CD4-positive, alpha-beta T cell treated with Interleukin-4 for 4 hours (primary cell): ENCODE measurements at regions not wholly inside any gene's neighbourhood (a gene's known extent, or its start where the extent isn't known, plus 50 kb on each side); places are given as distances from the start of the nearest gene placed in this dataset.

ENCODE experiments used
- DNase-seq: peaks from one replicate; pipeline ENCODE4 v3.0.0-alpha.2; 2020

- no peak for DNase-seq
Measured at GRCh38 chr4:138078751-138079520, 163.2 kb downstream of the SLC7A11 start.

DNA sequence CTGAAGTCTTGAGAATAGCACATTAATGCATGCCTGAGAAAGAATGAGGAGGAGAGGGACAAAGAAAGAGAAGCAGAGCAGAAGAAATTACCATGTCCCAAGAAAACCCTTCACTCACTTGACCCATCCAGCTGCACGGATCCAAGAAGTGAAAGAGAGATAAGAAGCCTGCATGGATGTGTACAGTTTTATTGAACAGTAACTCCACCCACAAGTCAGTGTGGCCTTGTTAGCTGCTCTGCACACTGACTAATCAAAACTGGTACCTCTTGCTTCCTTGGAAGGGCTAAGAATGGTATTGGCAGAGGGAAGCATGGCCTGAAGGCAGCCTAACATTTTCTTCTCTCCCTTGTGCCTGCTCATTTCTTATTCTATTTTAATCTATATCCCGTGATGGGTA is 163.9 kb downstream of the SLC7A11 start:
- no peak for DNase-seq

DNA sequence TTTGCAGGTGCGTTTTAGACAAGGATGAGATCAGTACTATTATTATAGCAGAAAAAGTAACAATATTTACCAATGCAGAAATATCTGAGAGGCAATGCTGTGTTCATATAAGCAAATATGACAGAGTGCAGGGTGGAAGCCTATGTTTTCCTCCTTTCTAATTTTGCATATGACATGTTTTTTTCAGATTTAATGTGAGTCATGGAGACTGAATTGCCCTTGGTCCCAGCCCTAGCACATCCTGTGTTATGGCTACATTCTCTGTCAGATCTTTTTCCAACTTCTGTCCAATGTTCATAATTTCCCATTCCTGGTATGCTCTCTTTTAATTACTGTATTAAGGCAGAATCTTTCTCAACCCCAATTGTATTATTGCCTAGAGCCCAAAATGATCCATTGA is 165.6 kb downstream of the SLC7A11 start:
- no peak for DNase-seq

- DNase-seq, result no peak
Measured at GRCh38 chr4:138070816-138071215, 171.3 kb downstream of the SLC7A11 start.

GRCh38 chr4:138063581-138063980 is 178.6 kb downstream of the SLC7A11 start:
- DNase-seq, result no peak

DNA sequence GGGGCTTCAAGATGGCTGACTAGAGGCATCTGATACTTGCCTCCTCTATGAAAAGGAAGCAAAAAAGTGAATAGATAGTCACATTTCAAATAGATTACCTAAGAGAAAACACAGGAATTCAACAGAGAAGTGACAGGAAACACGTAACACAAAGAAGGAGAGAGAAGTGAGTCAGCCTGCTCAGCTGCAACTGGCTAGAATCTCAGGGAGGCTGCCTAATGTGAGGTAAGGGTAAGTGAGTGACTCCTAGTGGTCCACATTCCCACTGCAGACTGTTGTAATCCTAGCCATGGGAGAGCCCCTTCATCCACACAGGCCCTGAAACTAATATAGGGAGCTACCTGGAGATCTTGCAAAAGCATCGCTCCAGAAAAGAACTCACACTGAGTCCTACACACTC is 179.2 kb downstream of the SLC7A11 start:
- no peak for DNase-seq

DNA sequence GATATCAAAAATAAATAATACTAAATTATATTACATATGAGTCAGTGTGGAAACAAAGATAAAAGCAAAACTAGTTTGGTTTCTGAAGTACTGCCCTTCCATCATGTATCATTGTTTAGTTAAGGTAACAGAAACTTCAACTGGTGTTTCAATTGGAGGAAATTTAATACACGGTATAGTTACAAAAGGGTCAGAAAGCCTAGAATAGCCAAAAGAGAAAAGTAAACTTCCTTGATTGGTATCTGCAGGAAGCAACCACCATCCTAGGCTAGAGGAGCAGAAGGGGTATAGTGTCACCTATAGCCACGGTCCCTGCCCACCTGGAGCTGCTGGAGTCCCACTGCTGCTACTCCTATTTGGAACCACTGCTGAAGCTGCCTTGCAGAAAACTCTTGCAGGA is 185.6 kb downstream of the SLC7A11 start:
- no peak for DNase-seq

DNA sequence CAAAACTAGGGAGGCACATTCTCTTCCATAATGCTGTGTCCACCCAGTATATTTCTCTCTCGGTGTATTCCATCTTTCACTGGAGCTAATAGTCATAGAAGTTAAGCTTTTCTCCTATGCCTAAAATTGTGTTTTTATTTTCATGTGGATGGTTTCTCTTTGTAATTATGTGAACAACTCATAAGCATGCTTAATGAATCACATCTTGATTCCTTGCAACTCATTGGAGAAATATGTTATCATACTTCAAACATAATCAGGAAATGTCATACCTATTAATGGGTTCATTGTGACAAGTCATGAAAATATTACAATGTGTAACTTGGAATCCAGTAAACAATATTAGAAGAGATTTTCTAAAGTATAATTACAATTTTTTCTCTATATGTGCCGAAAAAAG is 186.3 kb downstream of the SLC7A11 start:
- no peak for DNase-seq

DNA sequence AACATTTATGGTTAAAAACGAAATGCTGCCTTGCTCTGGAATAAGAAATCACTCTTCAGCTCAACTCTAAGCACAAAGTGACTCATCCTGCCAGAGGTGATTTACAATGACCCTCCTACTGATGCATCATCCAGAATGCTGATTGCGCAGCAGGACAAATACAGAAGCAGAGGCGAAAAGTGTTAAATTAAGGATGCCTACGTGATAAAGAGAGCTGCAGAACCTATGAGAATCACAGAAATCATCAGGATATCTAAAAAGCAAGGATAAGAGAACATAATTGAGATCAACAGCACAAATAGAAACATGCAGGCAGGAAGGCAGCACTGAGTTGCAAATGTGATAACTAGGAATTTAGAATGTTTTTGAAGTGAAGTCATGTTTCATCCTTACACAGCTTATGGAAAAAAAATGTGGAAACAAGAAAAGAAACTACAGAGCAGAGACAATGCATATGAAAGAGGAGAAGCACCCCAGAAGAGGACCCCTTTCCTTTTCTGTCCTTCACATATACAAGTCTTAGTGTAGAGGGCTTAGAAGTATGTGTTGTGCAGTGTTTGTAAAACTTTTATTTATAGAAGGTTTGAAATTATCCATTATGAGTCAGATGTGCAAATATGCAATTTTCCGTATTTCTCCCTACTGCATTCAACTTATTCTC is 188.4 kb downstream of the SLC7A11 start:
- DNase-seq, result no peak

GRCh38 chr4:138052806-138053632 is 189.1 kb downstream of the SLC7A11 start:
- no peak for DNase-seq

DNA sequence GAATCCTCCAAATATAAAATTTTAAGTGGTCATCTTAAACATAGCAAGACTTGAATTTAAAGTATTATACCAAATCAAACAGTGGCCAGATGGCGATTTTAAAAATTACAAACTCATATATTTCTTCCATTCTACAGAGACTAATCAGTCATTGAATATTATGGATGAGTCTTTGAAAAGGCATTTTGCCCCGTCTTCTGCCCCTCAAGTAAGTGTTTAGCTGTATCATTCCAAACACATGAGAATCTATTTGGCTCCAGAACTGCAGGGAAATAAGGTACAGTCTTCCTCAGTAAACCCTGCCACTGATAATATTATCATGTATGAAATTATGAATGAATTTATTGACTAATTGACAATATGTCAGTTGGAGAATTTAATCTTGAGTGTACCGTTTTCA is 191.0 kb downstream of the SLC7A11 start:
- DNase-seq, result no peak

DNA sequence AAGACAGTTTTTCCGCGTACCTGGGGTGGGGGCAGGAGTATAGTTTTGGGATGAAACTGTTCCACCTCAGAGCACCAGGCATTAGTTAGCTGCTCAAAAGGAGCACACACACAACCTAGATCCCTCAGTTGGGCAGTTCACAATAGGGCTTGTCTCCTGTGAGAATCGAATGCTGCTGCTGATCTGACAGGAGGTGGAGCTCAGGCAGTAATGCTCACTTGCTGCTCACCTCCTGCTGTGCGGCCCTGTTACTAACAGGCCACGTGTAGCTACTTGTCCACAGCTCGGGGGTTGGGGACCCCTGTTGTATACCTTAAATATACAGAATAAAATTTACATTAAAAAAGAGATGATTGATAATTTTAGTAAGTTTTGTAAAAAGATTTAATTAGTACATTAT is 191.5 kb downstream of the SLC7A11 start:
- DNase-seq, result no peak

GRCh38 chr4:138049355-138049754 is 192.8 kb downstream of the SLC7A11 start:
- DNase-seq, result no peak

DNA sequence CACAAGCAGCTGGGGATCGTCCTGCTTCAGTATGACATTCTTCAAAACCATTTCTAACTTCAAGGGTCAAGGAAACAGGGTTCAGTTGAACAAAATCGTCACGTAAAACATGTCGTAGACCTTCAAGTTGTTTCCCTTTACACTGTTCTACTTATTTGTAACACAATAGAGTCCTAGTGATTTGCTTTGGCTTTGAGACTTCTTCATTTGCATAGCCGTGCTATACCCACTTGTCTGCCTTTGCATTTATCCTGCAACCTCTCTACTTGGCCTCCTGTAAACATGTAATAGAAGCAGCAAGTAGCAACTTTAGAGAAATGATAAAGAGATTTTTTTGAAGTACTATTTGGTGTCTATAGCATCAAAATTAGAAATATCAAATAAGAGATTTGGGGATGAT is 194.9 kb downstream of the SLC7A11 start:
- DNase-seq, result no peak

DNA sequence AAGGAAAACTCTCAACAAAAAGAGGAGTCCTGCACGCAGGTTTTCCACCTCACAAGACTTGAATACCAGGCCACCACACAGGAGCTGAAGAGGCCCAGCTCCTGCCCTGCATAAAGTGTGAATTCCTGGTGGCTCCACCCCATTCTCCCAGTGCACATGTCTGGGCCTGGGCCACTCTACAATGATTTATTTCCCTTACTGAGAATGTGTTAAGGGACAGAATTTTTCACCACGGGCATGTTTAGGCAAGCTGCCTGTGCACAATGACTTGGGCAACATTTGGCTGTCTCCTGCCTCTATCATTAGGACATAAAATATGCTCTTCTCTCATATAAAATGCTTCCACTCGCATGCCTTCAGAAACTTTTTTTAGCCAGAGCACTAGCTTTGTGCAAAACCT is 197.1 kb downstream of the SLC7A11 start:
- DNase-seq, result no peak

DNA sequence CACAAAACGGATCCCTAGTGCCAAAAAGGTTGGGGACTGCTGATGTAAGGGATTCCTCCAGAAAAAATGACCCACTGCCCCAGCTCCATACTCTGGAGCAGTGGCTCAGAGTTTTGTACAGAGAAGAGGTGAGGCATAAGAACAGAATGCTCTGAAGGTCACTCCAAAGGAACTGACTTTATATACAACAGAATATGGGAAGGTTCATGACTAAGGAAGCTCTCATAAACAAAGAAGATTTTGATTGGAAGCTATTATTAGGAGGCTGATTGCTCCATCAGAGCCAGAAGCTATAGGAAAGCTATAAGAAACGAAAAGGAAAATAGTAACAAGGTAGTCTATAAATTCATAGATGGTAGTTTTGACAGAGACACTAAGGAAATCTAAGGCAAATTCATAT is 203.1 kb downstream of the SLC7A11 start:
- no peak for DNase-seq

- no peak for DNase-seq
Measured at GRCh38 chr4:138037696-138038095, 204.5 kb downstream of the SLC7A11 start.

GRCh38 chr4:138035781-138036258 is 206.3 kb downstream of the SLC7A11 start:
- no peak for DNase-seq

- DNase-seq, result no peak
Measured at GRCh38 chr4:138034871-138035270, 207.3 kb downstream of the SLC7A11 start.

GRCh38 chr4:138032222-138032621 is 209.9 kb downstream of the SLC7A11 start:
- no peak for DNase-seq

- no peak for DNase-seq
Measured at GRCh38 chr4:138030375-138030774, 211.8 kb downstream of the SLC7A11 start.

- DNase-seq, result no peak
Measured at GRCh38 chr4:138028923-138029322, 213.2 kb downstream of the SLC7A11 start.

- no peak for DNase-seq
Measured at GRCh38 chr4:138021139-138021830, 220.9 kb downstream of the SLC7A11 start.
